CD4-positive, alpha-beta T cell treated with Interferon alpha-2 for 1 hour (primary cell): ENCODE measurements at regions not wholly inside any gene's neighbourhood (a gene's known extent, or its start where the extent isn't known, plus 50 kb on each side); places are given as distances from the start of the nearest gene placed in this dataset.
"Not testable (repeated sequence)": the region's sequence is repeated elsewhere in the genome, so short reads cannot be mapped to it uniquely, and the experiment has no call there.

Source experiments
- DNase-seq, 2 donors: peaks; one replicate each; pipeline ENCODE4 v3.0.0-alpha.2; 2020 to 2022

GRCh38 chr11:25628030-25628429 is 703.9 kb upstream of the ANO3 start:
- DNase-seq, result no peak

GRCh38 chr11:25633230-25633629 is 698.7 kb upstream of the ANO3 start:
- DNase-seq, result no peak

GRCh38 chr11:25649220-25649619 is 682.7 kb upstream of the ANO3 start:
- not testable (repeated sequence) for DNase-seq

GRCh38 chr11:25650319-25650718 is 681.6 kb upstream of the ANO3 start:
- DNase-seq, result no peak

- DNase-seq, result no peak
Observed at GRCh38 chr11:25655636-25656035, 676.3 kb upstream of the ANO3 start.

GRCh38 chr11:25658916-25659315 is 673.0 kb upstream of the ANO3 start:
- no peak for DNase-seq

- no peak for DNase-seq
Observed at GRCh38 chr11:25659706-25660105, 672.2 kb upstream of the ANO3 start.

- DNase-seq, result no peak
Observed at GRCh38 chr11:25667871-25668270, 664.1 kb upstream of the ANO3 start.

GRCh38 chr11:25691959-25692358 is 640.0 kb upstream of the ANO3 start:
- no peak for DNase-seq

- no peak for DNase-seq
Observed at GRCh38 chr11:25702417-25702816, 629.5 kb upstream of the ANO3 start.

GRCh38 chr11:25710975-25711374 is 621.0 kb upstream of the ANO3 start:
- DNase-seq, result no peak

GRCh38 chr11:25727944-25728343 is 604.0 kb upstream of the ANO3 start:
- no peak for DNase-seq

- no peak for DNase-seq
Observed at GRCh38 chr11:25730230-25730629, 601.7 kb upstream of the ANO3 start.

- no peak for DNase-seq
Observed at GRCh38 chr11:25733777-25734176, 598.2 kb upstream of the ANO3 start.

- DNase-seq, result no peak
Observed at GRCh38 chr11:25734591-25735211, 597.2 kb upstream of the ANO3 start.

- no peak for DNase-seq
Observed at GRCh38 chr11:25737071-25737675, 594.8 kb upstream of the ANO3 start.

- no peak for DNase-seq
Observed at GRCh38 chr11:25741886-25742285, 590.0 kb upstream of the ANO3 start.

GRCh38 chr11:25742800-25743199 is 589.1 kb upstream of the ANO3 start:
- no peak for DNase-seq

GRCh38 chr11:25755381-25755780 is 576.5 kb upstream of the ANO3 start:
- DNase-seq, result no peak

- no peak for DNase-seq
Observed at GRCh38 chr11:25755918-25756584, 575.9 kb upstream of the ANO3 start.

GRCh38 chr11:25758145-25758661 is 573.7 kb upstream of the ANO3 start:
- DNase-seq, result no peak

GRCh38 chr11:25766332-25767015 is 565.5 kb upstream of the ANO3 start:
- no peak for DNase-seq

GRCh38 chr11:25769287-25769686 is 562.6 kb upstream of the ANO3 start:
- no peak for DNase-seq

- no peak for DNase-seq
Observed at GRCh38 chr11:25771605-25772004, 560.3 kb upstream of the ANO3 start.
